ENCODE measurements at regions not wholly inside any gene's neighbourhood (a gene's known extent, or its start where the extent isn't known, plus 50 kb on each side); places are given as distances from the start of the nearest gene placed in this dataset.

DNA sequence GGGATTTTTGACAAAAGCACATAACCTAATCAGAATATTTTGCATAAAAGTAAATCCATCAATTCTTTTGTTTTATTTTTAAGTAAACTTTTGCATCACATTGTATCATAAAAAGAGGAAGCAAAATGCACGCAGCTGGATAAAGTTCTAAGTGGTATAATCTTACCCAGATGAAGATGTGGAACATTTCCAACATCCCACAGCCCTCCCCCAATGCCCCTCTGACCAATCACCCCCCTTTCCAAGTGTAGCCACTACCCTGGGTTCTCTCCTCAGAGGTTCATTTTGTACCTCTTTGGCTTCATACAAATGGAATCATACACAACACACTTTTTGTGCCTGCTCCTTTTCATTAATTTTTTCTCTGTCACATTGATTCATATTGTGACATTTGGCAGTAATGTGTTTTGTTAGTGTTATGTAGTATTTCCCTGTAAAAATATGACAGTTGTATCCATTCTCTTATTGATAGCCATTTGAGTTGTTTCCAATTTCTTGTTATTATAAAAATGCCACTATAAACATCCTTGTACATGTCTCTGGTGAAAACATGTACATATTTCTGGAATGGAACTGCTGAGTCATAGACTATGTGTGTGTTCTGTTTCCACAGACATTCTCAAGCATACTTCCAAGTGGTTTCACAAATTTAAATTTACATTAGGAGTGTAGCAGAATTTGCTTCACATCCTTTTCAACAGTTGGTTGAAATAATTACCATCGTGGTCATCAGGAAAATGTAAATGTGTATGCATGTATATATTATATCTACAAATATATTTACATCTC, 92.9 kb upstream of the SYNDIG1 start:
- no peak for DNase-seq

DNA sequence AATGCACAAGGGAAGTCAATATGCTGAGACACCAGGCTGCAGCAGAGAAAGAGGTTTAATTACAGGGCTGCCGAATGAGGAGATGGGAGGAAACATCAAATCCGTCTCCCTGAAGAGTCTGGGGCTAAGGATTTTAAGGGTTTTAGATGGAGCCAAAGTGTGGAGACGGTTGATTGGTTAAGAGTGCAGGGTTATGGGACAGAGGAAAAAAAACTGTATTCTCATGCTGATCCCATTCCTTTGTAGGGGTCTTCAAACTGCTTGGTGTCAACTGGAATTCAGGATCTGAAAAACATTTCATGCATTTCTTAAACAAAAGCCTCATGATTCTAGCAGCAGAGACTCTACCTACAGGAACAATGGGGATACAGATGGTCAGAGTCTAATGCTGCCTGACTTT, 96.1 kb upstream of the SYNDIG1 start:
- no peak for DNase-seq

DNA sequence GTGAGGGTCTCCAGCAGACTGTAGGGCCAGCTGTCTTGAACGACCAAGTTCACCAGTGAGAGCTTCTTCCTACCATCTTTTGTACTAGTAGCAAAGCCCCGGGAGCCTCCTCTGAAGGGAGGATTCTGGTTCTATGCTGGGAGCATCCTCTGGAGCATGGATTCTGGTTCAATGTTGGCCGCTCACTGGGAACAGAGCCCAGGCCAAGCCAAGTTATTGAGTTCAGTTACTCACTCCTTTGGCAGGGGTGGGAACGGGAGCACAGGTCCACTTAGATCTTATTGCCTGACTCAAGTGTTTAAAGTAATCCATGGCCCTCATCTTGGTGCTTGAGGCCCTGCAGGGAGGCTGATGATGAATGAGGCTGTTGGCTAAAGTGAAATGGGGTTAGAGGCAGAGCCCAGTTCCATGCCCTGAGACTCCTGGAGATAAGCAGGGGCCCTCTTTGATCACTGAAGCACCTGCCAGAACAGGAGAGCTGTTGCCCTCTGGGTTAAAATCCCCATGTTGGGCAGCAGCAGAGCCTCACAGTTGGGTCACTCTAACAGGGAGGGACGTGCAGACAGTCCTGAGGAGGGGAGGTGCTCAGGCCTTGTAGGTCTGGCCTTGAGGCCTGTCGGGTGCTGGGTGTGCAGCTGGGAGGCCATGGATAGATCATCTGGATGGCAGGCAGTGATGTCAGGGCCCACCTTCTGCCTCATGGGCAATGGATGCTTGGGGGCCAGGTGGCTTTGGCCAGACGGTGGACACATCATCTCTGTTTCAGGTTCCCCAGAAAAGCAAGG, 98.3 kb upstream of the SYNDIG1 start:
- DNase-seq, result no peak

DNA sequence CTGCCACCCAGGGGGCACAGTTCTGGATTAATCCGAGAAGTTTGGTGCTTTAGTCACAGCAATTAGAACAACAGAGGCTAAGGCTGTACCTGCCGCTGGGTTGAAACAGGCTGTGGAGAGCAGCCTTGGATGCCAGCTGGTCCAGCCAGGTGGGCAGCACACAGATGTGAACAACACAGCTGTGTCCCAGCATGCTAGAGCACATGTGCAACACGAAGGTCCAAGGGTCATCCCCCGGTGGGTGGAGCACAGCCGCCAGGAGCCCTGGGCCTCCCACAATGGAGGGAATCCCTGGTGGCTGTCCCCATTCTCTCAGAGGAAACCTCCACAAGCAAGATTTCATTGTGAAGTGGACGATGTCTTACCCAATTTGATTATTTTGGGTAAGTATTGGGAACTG, 99.2 kb upstream of the SYNDIG1 start:
- no peak for DNase-seq

DNA sequence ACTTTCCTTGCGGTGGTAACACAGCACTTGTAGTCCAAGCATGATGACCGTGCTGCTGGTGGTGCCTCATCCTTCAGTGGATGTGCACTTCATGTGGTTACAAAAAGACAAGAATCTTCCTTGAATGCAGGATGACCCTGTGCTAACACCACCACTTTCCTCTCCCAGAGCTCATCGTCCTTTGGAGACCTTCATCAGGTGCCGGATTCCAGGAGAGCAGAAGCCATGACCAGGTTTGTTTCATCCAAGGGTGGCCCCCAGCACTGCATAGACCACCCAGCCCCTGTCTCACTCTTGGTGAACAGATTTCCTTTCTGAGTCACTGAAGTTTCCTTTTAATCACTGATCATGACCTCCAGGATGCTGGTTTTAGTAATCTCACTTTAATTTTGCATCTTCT, 101.2 kb upstream of the SYNDIG1 start:
- DNase-seq, result no peak

DNA sequence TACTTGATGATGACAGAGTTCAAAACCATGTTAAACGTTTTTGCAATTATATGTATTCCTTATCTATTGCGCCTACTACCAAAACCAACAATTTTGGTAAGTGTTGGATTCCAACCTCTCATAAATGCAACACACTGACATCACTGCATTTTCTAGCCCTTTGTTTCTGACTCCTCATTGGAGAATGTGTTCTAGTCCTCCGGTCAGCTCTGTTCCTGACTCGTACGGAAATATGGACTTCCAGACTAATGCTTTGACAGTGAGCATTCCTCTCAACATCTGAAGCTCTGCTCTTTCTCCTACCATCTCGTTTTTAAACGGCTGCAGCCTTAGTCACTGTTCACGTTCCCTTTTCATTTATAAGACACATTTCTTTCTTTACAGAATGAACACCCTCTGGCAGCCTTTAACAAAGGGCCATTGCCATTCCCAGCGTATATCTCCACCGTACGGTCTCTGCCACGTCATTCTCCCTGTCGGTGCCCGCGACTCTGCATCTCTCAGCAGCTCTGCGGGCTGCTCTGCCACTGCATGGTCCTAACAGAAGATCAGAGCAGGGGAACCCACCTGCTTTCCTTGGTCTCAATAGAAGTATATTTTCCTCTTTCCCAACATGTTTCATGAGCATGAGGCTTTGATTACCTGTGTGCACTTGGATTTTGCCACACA, 103.0 kb upstream of the SYNDIG1 start:
- no peak for DNase-seq

DNA sequence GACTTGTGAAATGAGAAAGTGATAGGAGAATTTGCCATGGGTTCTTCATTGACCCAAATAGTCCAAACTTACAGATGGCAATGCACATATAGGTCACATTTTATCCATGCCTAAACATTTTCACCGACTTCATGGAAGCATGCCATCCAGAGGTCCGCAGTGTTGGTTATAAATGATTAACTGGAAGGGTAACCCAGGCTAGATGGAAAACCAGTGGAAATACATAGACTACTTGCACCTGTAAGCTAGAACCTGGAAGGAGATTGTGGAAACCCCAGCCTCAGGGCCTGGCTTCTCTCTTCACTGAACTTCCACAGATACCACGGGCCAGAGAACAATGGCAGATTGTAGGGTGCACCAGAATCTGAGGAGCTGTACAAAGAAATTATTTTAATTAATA, 103.8 kb upstream of the SYNDIG1 start:
- DNase-seq, result no peak

DNA sequence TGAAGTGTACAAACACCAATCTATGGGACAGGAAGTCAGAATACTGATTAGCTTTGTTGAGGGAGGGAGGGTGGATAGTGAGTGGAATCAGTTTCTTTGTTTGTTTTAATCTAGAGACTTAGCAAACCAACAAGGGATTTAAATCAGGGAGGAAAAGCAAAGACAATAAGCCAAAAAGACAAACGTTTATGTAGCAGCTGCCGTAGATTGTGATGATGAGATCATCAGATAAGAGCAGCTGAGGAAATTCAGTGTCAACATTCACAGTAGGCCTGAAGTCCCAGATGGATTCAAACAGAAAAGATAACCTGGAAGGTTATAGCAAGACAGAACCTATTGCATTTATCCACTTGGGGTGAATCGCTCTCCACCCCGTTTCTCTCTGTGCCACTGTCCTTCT, 104.9 kb upstream of the SYNDIG1 start:
- DNase-seq, result no peak

DNA sequence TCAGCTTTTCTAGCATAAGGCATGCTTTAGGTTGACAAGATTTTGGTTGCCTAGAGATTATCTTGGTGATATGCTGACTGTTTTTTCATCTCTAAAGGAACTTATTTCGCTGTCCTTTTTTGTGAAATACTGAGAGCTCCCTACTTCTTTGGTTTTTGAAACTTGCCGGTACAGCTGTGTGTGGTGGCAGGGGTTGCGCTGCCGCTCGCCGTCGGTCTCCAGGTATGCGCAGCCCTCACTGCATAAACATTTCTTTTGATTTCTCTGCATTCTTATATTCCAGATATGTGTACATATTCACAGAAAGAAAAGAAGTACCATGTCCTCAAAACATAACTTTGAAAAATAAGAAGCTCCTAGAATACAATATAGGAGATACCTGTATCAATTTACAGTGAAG, 106.4 kb upstream of the SYNDIG1 start:
- DNase-seq, result no peak

DNA sequence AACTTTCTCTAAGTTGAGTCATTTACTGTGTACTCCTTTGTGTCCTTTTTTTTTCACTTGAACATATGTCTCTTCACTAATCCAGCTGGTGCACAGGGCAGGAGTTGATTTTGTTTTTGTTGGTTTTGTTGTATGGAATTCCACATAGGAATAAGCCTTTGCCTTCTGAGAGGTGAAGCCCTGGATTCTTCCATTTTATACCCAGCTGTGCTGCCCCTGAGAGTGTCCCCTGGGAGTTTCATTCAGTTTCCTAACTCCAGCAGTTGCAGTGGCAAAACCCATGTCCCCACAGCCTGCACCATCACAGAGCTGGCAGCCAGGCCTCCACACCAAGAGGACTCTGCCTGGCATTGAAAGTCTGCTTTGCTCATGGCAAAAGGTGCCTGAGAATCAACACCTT, 107.3 kb upstream of the SYNDIG1 start:
- DNase-seq, result no peak

DNA sequence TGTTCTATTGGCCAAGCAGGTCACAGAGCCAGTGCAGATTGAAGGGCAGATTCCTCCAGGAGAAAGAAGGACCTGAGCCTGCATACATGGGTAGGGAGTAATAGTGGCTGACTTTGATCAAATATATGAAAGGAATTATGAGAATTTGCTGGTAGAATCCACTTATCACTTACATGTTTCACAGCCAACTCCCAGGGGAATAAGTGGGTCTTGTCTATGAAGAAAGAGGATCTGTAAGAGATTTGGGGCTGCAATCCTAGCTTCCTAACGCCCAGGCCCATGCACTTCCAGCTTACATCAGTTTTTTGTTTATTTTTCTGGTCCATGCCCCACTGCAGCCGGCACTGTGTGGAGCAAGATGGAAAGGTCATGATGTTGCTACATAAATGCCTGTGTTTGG, 107.9 kb upstream of the SYNDIG1 start:
- DNase-seq, result no peak

DNA sequence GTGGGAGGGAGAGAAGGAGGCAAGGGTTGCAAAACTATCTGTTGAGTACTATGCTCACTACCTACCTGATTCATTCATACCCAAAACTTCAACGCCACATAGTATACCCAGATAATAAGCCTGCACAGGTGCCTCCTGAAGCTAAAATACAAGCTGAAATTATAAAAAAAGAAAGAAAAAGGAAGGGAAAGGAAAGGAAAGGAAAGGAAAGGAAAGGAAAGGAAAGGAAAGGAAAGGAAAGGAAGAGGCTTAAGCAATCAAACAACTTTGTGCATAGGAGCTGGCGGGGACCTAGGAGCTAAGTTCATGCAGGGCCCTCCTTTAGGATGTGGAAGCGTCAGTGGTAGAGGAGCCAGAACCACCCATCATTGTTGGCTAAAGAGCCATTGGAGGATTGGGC, 108.9 kb upstream of the SYNDIG1 start:
- no peak for DNase-seq

DNA sequence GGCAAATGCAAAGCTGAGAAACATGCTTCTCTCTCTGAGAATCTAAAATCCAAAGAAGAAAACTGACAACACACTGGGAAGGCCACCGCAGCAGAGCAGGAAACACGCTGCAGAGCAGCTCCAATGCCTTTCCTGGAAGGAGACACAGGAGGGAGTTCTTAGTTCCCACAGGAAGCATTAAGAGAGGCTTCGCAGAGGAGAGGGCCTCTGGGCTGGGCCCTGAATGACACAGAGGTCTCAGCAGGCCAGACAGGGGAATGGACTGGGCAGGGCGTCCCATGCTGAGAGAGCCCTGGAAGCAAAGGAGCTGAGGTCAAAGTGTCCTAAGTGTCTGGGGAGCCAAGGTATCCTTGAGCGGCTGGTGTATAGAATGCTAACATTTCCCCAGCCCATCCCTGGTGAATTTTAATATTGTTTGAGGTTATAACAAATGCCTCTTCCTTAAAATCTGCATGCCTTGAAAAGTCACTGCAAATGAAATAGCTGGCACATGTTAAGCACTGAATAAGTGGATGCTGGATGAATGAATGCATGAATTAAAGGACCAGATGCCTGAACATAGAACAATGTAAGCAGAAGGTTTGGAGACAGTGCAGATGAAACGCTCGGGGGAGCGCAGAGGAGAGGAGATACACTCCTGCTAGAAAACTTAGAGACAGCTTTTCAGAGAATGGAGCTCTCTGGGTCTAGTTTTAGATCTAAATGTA, 110.0 kb upstream of the SYNDIG1 start:
- no peak for DNase-seq

DNA sequence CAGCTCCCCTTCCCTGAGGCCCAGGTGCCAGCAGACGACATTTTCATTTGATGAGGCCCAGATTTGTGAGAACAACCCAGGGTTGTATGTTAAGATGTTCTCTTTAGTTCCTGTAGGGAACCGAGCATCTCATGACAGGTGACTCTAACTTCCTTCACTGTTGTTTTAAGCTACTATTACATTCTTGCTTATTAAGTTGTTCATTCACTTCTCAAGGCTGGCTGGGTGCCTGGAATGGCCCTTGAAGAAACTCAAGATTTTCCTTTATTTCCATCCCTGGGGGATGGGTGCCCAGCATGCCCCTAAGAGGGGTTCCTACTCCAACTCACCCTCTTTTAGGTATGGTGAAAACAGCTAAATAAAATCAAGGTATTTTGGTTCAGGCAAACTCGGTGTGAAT, 111.5 kb upstream of the SYNDIG1 start:
- no peak for DNase-seq

DNA sequence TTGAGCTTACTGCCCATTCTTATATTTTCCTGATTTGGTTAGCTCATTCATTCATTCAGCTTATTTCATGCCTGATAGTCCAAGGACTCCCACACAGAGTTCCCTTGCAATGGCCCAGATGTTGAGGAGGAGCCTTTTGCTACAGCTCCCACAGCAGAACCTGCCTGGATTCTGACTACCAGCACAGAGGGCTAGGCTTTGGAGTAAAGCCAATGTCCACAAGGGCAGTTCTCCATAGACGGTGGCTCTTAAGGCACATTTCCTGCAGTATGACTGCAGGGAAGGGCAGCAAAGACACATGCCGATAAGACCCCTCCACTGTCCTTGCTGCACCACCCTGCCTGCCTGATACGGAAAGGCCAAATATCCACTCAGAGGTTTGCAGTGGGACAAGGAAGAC, 112.3 kb upstream of the SYNDIG1 start:
- no peak for DNase-seq

DNA sequence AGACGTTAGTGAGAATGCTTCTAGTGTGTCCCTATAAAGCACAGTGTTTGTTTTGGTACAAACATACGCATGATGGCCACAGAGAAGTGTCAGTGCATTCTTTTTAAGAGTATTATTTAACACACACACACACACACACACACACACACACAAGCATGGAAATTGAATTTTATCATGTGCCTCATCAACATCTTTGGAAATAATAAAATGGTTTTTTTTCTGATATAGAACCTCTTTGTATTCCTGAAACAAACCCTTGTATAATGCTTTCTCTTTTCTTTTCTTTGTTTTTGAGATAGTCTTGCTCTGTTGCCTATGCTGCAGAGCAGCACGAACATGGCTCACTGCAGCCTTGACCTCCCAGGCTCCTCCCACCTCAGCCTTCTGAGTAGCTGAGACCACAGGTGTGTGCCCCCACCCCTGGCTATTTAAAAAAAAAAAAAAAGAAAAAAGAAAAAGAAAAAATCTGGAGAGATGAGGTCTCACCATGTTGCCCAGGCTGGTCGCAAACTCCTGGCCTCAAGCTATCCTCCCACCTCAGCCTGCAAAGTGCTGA, 116.2 kb upstream of the SYNDIG1 start:
- no peak for DNase-seq

DNA sequence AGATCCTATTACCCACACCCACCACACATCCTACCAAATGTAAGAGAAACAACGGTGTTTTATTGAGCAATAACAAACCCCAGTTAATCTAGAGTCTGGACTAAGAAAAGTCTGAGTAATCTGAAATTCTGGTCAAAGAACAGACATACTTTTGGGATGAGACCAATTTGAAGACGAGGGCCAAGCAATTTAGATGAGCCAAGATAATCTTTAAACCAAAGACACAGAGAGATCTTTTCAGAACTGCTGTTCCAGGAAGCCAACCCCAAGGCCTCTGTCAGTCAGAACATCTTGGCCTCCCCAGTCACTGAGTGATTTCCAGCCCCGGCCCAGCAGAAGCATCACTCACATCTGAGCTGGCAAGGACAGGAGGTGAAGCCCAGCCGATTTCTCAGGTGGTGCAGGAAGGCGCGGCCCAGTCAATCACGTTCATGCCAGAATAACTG, 118.5 kb upstream of the SYNDIG1 start:
- DNase-seq, result no peak

DNA sequence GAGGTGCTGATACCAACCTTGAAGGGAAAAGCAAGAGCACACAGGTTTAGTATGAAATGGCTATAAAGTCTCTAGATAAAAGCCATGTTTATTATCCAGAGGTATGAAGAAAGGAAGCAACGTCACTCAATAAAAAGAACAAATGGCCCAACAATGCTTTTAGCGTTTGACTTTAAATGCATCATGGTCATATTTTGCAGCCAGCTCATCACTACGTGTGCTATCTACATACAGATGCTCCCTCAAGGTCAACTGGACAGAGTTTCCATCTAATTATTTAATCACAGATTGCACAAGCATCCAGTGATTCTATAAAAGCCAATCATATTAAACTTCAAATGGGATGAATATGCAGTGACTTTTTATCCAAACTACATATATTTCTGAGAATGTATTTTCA, 127.6 kb upstream of the SYNDIG1 start:
- no peak for DNase-seq

DNA sequence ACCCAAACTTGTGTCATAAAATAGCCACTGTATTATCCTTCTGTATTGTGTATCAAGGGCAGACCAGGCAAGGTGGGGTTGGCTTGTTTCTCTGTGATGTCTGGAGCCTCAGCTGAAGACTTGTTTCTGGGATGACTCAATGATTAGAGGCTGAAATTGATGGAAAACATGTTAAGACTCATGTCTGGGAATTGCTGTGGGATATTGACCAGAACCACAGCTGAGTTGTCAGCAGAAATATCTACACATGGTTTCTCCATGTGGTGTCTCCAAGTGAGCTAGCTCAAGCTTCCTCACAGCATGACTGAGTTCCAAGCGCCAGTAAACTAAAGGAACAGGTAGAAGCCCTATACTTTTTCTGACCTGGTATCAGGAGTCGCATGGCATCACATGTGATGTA, 128.5 kb upstream of the SYNDIG1 start:
- no peak for DNase-seq

DNA sequence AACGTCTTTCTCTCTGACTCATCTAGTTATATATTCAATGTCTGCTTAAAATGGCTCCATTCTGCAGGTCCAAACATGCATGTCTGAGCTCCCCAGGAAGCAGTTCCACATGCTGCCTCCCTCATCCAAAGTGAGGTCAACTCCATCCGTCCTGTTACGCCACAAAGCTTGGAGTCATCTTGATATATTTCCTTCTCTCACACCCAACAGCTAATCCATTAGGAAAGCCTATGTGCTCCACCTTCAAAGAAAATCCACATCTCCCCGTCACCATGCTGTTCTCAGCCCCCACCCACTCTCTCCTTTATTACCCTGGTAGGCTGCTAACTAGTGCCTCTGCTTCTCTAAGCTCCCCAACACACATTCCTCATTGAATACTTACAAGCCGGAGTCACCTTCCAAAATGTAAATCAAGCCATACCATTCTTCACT, 130.2 kb upstream of the SYNDIG1 start:
- no peak for DNase-seq

DNA sequence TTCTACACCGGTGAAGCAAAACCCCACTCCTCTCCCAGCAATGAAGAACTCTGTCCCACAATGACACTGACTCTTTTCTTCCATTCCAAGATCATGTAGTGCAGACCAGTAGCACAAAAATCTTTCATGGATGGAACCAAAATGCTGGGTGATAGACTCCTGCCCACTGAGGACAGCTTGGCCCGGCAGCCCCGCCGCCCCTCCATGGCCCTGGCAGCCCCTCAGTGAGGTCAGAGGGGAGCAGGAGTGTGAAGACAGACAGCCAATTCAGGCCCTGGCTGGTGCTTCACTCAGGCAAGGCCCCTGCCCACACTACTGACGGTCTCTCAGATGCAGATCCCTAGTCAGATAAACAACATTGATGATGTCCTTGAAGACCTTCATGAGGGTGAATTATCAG, 131.9 kb upstream of the SYNDIG1 start:
- DNase-seq, result no peak

DNA sequence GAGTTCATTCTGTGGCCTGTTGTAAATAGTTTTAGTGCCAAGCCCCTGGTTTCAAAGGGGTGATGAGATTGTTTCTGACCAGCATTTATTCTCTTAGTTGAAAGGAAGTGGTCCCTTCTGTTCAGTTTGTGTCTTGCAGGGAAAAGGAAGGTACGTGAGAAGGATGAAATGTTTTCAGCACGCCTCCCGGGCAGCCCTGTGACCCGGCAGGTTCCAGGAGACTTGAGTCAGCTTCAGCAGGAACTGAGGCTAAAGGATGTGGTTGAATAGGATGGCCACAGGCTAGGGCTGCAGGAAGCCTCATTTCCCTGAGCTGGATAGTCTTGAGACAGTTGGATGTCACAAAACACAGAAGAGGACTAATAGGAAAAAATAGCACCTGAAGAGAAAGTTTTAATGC, 132.4 kb upstream of the SYNDIG1 start:
- DNase-seq, result no peak

DNA sequence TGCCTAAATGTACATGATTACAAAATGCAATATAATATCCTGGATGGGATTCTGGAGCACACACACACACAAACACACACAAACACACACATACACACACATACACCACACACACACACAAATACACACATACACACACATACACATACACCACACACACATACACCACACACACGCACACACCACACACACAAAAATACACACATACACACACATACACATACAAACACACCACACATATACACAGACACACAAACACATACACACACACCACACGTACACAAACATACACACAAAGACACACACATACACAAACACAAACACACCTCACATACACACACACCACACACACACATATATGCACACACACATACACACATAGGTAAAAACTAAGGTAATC, 134.6 kb upstream of the SYNDIG1 start:
- no peak for DNase-seq
